Skeletal muscle satellite cell (primary cell): ENCODE measurements at regions not wholly inside any gene's neighbourhood (a gene's known extent, or its start where the extent isn't known, plus 50 kb on each side); places are given as distances from the start of the nearest gene placed in this dataset.

Experiments
- H3K27me3 ChIP-seq: 2 replicates; pipeline ENCODE4 v1.7.0; 2013; ENCODE audit warnings: low read length; ENCODE audit not compliant: control insufficient read depth, insufficient read depth
- H3K36me3 ChIP-seq: 2 replicates; pipeline ENCODE4 v1.7.0; 2013; ENCODE audit warnings: mild to moderate bottlenecking, control low read depth, low read length; ENCODE audit not compliant: insufficient read depth
- H3K4me1 ChIP-seq: 2 replicates; pipeline ENCODE4 v1.7.0; 2013; ENCODE audit warnings: low read length; ENCODE audit not compliant: control insufficient read depth, insufficient read depth
- H3K4me2 ChIP-seq: 2 replicates; pipeline ENCODE4 v1.7.0; 2013; ENCODE audit warnings: mild to moderate bottlenecking, low read length
- H3K4me3 ChIP-seq: 2 replicates; pipeline ENCODE4 v1.7.0; 2013; ENCODE audit warnings: low read length
- H3K9ac ChIP-seq: 2 replicates; pipeline ENCODE4 v1.7.0; 2013; ENCODE audit warnings: mild to moderate bottlenecking, low read depth, low read length, moderate library complexity
- H3K9me3 ChIP-seq: replicated peaks from 2 replicates; pipeline ENCODE4 v1.7.0; 2013; ENCODE audit warnings: mild to moderate bottlenecking, control low read depth, low read length

- Histone ChIP-seq H3K9ac (no peak overlapping the region), H3K27me3 (no peaks in the 10 kb centered on the region), H3K4me1 (no peaks in the 10 kb centered on the region), H3K9me3 (no peaks in the 10 kb centered on the region), H3K4me3 (no peak overlapping the region), H3K4me2 (no peak overlapping the region), H3K36me3 (no peaks in the 10 kb centered on the region)
Observed at GRCh38 chr2:5940596-5941535, 248.7 kb downstream of the SOX11 start.

DNA sequence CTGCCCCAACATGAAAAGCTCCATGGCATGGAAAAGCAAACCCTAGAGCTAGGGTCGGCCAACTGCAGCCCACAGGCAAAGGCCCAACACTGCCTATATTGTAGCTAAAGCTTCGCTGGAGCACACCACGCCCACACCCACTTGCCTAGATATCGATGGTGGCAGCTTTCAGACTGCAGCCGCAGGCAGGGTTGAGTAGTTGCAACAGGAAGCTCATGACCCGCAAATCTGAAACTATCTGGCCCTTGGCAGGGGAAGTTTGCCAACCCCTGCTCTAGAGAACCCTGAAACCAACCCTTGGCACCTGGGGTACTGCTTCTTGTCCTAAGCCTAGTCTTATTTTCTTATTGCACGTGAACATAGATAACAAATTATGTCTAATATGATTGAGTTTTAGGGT lies 250.0 kb downstream of the SOX11 start:
- no peaks in the 10 kb centered on the region for H3K36me3 ChIP-seq
- H3K9me3 ChIP-seq, result no peaks in the 10 kb centered on the region
- no peak overlapping the region for H3K4me2 ChIP-seq
- H3K4me1 ChIP-seq, result no peaks in the 10 kb centered on the region
- no peak overlapping the region for H3K4me3 ChIP-seq
- H3K9ac ChIP-seq, result no peak overlapping the region
- H3K27me3 ChIP-seq, result no peaks in the 10 kb centered on the region

- Histone ChIP-seq H3K9me3 (no peaks in the 10 kb centered on the region), H3K4me3 (no peak overlapping the region), H3K4me1 (no peaks in the 10 kb centered on the region), H3K4me2 (no peak overlapping the region), H3K27me3 (no peaks in the 10 kb centered on the region), H3K36me3 (no peaks in the 10 kb centered on the region), H3K9ac (no peak overlapping the region)
Observed at GRCh38 chr2:5945742-5946141, 253.6 kb downstream of the SOX11 start.

DNA sequence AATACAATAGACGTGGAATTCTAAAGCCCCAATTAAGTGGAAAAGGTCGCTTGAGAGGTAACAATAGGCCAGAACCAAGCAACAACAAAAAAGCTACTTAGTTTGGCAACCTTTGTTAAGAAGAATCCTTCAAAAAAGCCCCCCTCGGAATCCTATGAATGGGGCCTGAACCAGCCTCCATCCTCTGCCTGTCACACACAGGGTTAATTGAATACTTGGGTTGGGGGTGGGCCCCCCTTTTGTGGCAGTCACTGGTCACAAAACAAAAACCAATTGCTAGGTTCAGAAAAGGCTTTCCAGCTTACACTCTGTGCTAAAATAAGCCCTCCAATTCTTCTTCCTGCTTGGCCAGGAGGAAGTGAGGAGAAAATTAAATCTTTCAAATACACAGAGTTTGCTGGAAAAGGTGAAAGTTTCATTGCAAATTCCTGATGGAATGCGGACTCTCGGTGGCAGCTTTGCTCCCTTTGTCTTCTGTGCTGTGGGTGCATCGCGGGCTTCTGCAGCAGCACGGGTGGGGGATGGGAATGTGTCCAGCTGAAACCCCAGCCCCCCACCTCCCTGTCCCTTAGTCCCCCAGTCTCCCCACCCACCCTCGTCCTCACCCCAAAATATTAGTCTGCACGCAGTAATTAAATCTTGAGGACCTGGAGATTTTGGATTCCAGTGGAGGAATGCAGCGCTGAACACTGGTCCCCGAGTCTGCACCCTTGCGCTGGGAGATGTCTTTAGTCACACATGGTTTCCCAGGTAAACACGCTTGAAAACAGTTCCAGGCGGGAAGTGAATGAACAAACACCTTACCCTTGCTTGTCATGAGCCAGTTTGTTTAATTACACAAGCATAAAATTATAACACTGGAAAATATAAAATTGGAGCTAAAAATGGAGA lies 254.3 kb downstream of the SOX11 start:
- no peaks in the 10 kb centered on the region for H3K27me3 ChIP-seq
- H3K9me3 ChIP-seq, result no peaks in the 10 kb centered on the region
- H3K9ac ChIP-seq, result no peak overlapping the region

GRCh38 chr2:5950736-5951135 lies 258.6 kb downstream of the SOX11 start:
- Histone ChIP-seq H3K27me3 (no peaks in the 10 kb centered on the region), H3K4me1 (no peaks in the 10 kb centered on the region), H3K9me3 (no peaks in the 10 kb centered on the region), H3K36me3 (no peaks in the 10 kb centered on the region), H3K4me3 (no peak overlapping the region), H3K4me2 (no peak overlapping the region), H3K9ac (no peak overlapping the region)

More for the DNA sequence above, 254.3 kb downstream of the SOX11 start:
- H3K4me2 ChIP-seq, result no peak overlapping the region
- H3K4me3 ChIP-seq, result no peak overlapping the region
- no peaks in the 10 kb centered on the region for H3K36me3 ChIP-seq
- H3K4me1 ChIP-seq, result no peaks in the 10 kb centered on the region

GRCh38 chr2:5951471-5951870 lies 259.3 kb downstream of the SOX11 start:
- Histone ChIP-seq H3K9me3 (no peaks in the 10 kb centered on the region), H3K9ac (no peak overlapping the region), H3K4me1 (no peaks in the 10 kb centered on the region), H3K4me2 (no peak overlapping the region), H3K27me3 (no peaks in the 10 kb centered on the region), H3K4me3 (no peak overlapping the region), H3K36me3 (no peaks in the 10 kb centered on the region)

DNA sequence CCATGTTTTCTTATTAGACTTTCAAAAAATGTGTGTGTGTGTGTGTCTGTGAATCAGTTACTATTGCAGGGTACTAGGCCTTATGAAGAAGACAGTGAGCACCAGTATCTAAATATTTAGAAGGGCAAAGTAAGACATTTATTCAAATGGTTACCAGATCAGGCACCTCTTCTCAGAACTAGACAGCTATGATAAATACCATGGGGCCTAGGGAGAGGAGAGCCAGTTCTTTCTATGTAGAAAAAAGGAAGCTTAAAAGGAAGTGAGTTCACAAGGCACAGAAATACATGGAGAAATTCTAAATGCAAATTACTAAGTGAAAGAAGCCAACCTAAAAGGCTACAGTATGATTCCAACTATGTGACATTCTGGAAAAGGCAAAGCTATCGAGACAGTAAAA lies 261.3 kb downstream of the SOX11 start:
- Histone ChIP-seq H3K27me3 (no peaks in the 10 kb centered on the region), H3K36me3 (no peaks in the 10 kb centered on the region), H3K4me2 (no peak overlapping the region), H3K9ac (no peak overlapping the region), H3K9me3 (no peaks in the 10 kb centered on the region), H3K4me1 (no peaks in the 10 kb centered on the region), H3K4me3 (no peak overlapping the region)

DNA sequence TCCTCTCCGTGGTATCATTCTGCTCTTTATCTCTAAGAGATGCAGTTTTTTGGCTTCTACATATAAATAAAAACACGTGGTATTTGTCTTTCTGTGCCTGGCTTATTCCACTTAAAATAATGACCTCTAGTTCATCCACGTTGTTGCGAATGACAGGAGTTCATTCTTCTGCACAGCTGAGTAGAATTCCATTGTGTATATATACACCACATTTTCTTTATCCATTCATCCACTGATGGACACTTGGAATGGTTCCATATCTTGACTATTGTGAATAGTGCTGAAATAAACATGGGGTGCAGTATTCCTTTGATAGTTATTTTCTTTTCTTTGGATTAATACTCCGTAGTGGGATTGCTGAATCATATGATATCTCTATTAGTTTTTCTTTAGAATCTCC lies 262.3 kb downstream of the SOX11 start:
- H3K4me2 ChIP-seq, result no peak overlapping the region
- no peak overlapping the region for H3K4me3 ChIP-seq
- no peaks in the 10 kb centered on the region for H3K27me3 ChIP-seq
- no peak overlapping the region for H3K9ac ChIP-seq
- no peaks in the 10 kb centered on the region for H3K4me1 ChIP-seq
- no peaks in the 10 kb centered on the region for H3K36me3 ChIP-seq
- no peaks in the 10 kb centered on the region for H3K9me3 ChIP-seq

DNA sequence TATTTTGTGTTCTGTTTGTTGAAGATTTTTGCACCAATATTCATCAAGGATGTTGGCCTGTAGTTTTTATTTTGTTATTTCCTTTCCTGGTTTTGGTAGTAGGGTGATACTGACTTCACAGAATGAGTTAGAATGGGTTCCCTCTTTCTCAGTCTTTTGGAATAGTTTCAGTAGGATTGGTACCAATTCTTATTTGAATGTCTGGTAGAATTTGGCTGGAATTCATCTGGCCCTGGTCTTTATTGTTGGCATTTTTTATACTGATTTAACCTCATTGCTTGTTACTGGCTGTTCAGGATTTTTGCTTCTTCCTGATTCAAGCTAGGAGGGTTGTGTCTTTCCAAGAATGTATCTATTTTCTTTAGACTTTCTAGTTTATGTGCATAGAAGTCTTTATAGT lies 263.7 kb downstream of the SOX11 start:
- Histone ChIP-seq H3K4me2 (no peak overlapping the region), H3K9ac (no peak overlapping the region), H3K36me3 (no peaks in the 10 kb centered on the region), H3K4me3 (no peak overlapping the region), H3K4me1 (no peaks in the 10 kb centered on the region), H3K27me3 (no peaks in the 10 kb centered on the region), H3K9me3 (no peaks in the 10 kb centered on the region)

- Histone ChIP-seq H3K4me2 (no peak overlapping the region), H3K9me3 (no peaks in the 10 kb centered on the region), H3K4me1 (no peaks in the 10 kb centered on the region), H3K4me3 (no peak overlapping the region), H3K9ac (no peak overlapping the region), H3K27me3 (no peaks in the 10 kb centered on the region), H3K36me3 (no peaks in the 10 kb centered on the region)
Observed at GRCh38 chr2:5959836-5960820, 267.9 kb downstream of the SOX11 start.

- no peaks in the 10 kb centered on the region for H3K27me3 ChIP-seq
- no peak overlapping the region for H3K4me3 ChIP-seq
- no peaks in the 10 kb centered on the region for H3K4me1 ChIP-seq
- H3K36me3 ChIP-seq, result no peaks in the 10 kb centered on the region
- no peak overlapping the region for H3K4me2 ChIP-seq
- H3K9ac ChIP-seq, result no peak overlapping the region
- no peaks in the 10 kb centered on the region for H3K9me3 ChIP-seq
Observed at GRCh38 chr2:5967506-5967905, 275.3 kb downstream of the SOX11 start.
